ENCODE measurements at regions not wholly inside any gene's neighbourhood (a gene's known extent, or its start where the extent isn't known, plus 50 kb on each side); places are given as distances from the start of the nearest gene placed in this dataset.

- no peak for TF ChIP-seq CTCF (conservative IDR thresholded peaks at IDR 0.05)
- no peak for TF ChIP-seq EZH2 (IDR thresholded peaks at IDR 0.05; ENCODE audit: low read depth)
Measured at GRCh38 chr17:77476006-77476405, 335.2 kb downstream of the SEC14L1 start.
